HG03280 (cell line): ENCODE measurements at regions not wholly inside any gene's neighbourhood (a gene's known extent, or its start where the extent isn't known, plus 50 kb on each side); places are given as distances from the start of the nearest gene placed in this dataset.

Experiments used
- ATAC-seq: cut with Tn5 transposase; IDR thresholded peaks from one replicate; pipeline ENCODE4 v1.9.1; 2021; ENCODE audit warnings: mild to moderate bottlenecking, moderate library complexity; ENCODE audit not compliant: unreplicated experiment

- ATAC-seq: no peak
Measured at GRCh38 chr21:38734646-38735365, 70.9 kb upstream of the ETS2 start.

- no peak for ATAC-seq
Measured at GRCh38 chr21:38735626-38736206, 70.0 kb upstream of the ETS2 start.

GRCh38 chr21:38740090-38740489 lies 65.6 kb upstream of the ETS2 start:
- no peak for ATAC-seq

- ATAC-seq: no peak
Measured at GRCh38 chr21:38741092-38741949, 64.4 kb upstream of the ETS2 start.

- no peak for ATAC-seq
Measured at GRCh38 chr21:38741950-38742256, 63.8 kb upstream of the ETS2 start.

GRCh38 chr21:38742580-38743260 lies 63.0 kb upstream of the ETS2 start:
- no peak for ATAC-seq

- no peak for ATAC-seq
Measured at GRCh38 chr21:38743772-38744529, 61.8 kb upstream of the ETS2 start.

GRCh38 chr21:38744861-38745260 lies 60.9 kb upstream of the ETS2 start:
- no peak for ATAC-seq

GRCh38 chr21:38747810-38748209 lies 57.9 kb upstream of the ETS2 start:
- ATAC-seq: no peak

- ATAC-seq: no peak
Measured at GRCh38 chr21:38751379-38752050, 54.2 kb upstream of the ETS2 start.

GRCh38 chr21:38752051-38752505 lies 53.7 kb upstream of the ETS2 start:
- ATAC-seq: no peak

GRCh38 chr21:38753114-38753513 lies 52.6 kb upstream of the ETS2 start:
- ATAC-seq: no peak

GRCh38 chr21:38753557-38753971 lies 52.2 kb upstream of the ETS2 start:
- ATAC-seq: no peak
